ENCODE measurements at regions not wholly inside any gene's neighbourhood (a gene's known extent, or its start where the extent isn't known, plus 50 kb on each side); places are given as distances from the start of the nearest gene placed in this dataset.
"Not testable (repeated sequence)": the region's sequence is repeated elsewhere in the genome, so short reads cannot be mapped to it uniquely, and the experiment has no call there.

GRCh38 chr18:54465502-54465901 lies 107.8 kb downstream of the C18orf54 start:
- TF ChIP-seq, protein P1, sequence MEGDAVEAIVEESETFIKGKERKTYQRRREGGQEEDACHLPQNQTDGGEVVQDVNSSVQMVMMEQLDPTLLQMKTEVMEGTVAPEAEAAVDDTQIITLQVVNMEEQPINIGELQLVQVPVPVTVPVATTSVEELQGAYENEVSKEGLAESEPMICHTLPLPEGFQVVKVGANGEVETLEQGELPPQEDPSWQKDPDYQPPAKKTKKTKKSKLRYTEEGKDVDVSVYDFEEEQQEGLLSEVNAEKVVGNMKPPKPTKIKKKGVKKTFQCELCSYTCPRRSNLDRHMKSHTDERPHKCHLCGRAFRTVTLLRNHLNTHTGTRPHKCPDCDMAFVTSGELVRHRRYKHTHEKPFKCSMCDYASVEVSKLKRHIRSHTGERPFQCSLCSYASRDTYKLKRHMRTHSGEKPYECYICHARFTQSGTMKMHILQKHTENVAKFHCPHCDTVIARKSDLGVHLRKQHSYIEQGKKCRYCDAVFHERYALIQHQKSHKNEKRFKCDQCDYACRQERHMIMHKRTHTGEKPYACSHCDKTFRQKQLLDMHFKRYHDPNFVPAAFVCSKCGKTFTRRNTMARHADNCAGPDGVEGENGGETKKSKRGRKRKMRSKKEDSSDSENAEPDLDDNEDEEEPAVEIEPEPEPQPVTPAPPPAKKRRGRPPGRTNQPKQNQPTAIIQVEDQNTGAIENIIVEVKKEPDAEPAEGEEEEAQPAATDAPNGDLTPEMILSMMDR (IDR thresholded peaks at IDR 0.05; ENCODE audit: insufficient read depth, low read depth, low read length, missing control alignments): no peak
- no peak for DNase-seq (ENCODE audit: low read depth)
- H3K4me3 ChIP-seq (ENCODE audit: low read length): no peak overlapping the region

DNA sequence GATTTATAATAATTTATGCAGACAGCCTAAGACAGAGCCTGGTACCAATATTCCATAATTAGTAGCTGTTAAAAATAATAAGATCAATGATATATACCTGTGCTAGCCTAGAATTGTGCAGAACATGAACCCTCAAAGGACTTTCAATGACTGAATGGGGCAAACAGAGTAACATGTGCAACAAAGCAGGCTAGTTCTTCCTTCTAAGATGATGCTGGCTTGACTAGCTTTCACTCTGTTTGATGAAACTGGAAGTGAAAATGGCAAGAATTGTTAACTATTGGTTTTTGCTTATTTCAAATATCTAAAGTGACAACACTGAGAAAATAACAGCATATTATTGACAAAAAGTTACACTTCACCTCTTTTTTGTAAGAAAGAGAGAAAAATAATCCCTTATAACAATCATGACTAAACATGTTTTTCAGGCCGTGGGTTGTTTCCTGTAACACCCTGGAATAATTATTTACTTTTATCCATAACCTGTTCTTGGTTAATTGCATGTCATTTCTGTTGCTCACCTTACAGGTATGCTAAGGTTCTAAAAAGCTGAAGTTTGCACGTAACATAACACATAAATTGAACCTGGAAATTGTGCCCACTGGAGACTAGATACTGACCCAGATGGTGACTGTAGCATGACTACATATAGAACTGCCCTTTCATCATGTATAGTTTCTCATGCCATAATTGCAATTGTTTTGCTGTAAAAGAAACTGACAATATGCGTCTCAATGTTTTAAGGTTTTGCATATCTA lies 108.7 kb downstream of the C18orf54 start:
- no peak overlapping the region for H3K4me3 ChIP-seq (ENCODE audit: low read length)
- peak; percentile 75 for DNase-seq (ENCODE audit: low read depth)
- TF ChIP-seq, protein P1 (IDR thresholded peaks at IDR 0.05; ENCODE audit: insufficient read depth, low read depth, low read length, missing control alignments): no peak

GRCh38 chr18:54479365-54479764 lies 111.7 kb upstream of the DYNAP start:
- DNase-seq (ENCODE audit: low read depth): peak; percentile 72
- TF ChIP-seq, protein P1 (IDR thresholded peaks at IDR 0.05; ENCODE audit: insufficient read depth, low read depth, low read length, missing control alignments): no peak
- H3K4me3 ChIP-seq (ENCODE audit: low read length): no peak overlapping the region

- no peak overlapping the region for H3K4me3 ChIP-seq (ENCODE audit: low read length)
- TF ChIP-seq, protein P1 (IDR thresholded peaks at IDR 0.05; ENCODE audit: insufficient read depth, low read depth, low read length, missing control alignments): no peak
- DNase-seq (ENCODE audit: low read depth): no peak
Observed at GRCh38 chr18:54480616-54481015, 110.4 kb upstream of the DYNAP start.

- not testable (repeated sequence) for DNase-seq (ENCODE audit: low read depth); H3K4me3 ChIP-seq (ENCODE audit: low read length)
Observed at GRCh38 chr18:54502451-54502850, 88.6 kb upstream of the DYNAP start.

DNA sequence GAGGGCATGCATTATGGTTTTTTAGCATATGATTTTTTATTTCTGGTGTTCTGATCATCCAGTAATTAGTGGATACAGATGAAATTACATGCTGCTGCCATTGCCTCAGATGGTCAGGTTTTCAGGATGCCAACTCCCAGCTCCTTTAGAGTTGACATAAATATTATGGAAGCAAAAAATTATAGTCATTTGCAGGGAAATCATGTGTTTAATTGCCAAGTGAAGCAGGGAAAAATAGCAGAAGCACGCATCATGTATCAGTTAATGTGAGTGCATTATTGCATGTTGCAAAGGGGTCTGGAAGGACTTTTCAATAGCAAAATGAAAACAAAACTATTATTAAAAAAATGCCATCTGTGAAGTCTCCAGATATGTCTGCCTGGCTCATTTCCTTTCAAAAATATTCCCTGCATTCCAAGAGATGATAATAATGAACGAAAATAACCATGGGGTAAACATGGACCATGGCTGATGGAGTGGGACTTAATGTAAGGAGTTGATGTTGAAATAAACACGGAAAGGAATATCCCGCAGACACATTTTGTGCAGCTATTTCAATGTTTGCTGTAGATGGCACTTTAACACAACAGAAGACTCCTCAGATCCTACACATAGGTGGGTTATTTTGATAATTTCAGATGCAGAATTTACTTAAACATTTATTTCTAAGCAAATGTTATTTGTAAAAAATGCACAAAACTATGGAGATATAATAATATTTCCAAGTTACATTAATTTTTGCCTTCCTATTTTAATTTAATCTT lies 87.7 kb upstream of the DYNAP start:
- no peak for DNase-seq (ENCODE audit: low read depth)
- TF ChIP-seq, protein P1 (IDR thresholded peaks at IDR 0.05; ENCODE audit: insufficient read depth, low read depth, low read length, missing control alignments): no peak
- no peak overlapping the region for H3K4me3 ChIP-seq (ENCODE audit: low read length)

DNA sequence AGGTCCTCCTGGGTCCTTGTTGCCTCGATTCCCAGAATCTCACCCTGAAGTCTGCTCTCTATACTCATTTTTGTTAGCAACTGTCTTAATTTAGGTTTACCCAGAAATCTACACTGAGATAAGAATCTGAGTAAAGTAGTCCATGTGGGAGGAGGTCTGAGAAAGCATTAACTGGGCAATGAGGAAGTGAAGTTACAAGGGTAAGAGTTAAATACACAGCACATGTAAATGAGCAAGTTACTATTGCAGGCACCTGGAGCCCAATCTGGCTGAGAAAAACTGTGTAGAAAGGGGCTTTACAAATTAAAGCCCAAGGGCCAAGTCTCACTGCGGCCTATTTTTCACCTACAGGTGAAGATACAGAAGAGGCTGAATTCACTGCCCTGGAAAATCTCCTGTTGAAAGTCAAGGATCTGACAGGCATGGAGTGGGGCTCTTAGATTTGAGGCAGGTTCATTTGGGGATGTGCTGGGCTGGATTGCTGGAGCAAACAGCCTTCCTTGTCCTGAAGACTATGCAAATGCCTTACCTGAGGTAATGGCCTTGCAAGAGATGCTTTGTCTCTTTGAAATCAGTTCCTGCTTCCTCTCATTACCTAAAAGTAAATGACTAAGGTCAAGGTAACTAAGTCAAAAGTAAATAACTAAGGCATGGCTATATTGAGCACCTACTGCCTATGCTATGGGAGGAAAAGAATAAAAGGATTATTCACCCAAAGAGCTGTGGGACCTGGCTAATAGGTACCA lies 84.4 kb upstream of the DYNAP start:
- no peak for DNase-seq (ENCODE audit: low read depth)
- H3K4me3 ChIP-seq (ENCODE audit: low read length): no peak overlapping the region
- TF ChIP-seq, protein P1 (IDR thresholded peaks at IDR 0.05; ENCODE audit: insufficient read depth, low read depth, low read length, missing control alignments): no peak
